ENCODE measurements at regions not wholly inside any gene's neighbourhood (a gene's known extent, or its start where the extent isn't known, plus 50 kb on each side); places are given as distances from the start of the nearest gene placed in this dataset.

- intact Hi-C loops (cut with DNase I) = no loop called here
- ATAC-seq (ENCODE audit: poor library complexity) (no peak), DNase-seq (no peak)
Measured at GRCh38 chr2:13905831-13906230, 726.7 kb upstream of the LRATD1 start.

- intact Hi-C loops (cut with DNase I) = no loop called here
- DNase-seq = no peak
- ATAC-seq (ENCODE audit: poor library complexity) = no peak
Measured at GRCh38 chr2:13916066-13916465, 716.5 kb upstream of the LRATD1 start.

GRCh38 chr2:13917958-13918357, 714.6 kb upstream of the LRATD1 start:
- intact Hi-C loops (cut with DNase I) = no loop called here

GRCh38 chr2:13919981-13920382, 712.5 kb upstream of the LRATD1 start:
- no peak for DNase-seq
- no peak for ATAC-seq (ENCODE audit: poor library complexity)
- intact Hi-C loops (cut with DNase I) = no loop called here

More at GRCh38 chr2:13917958-13918357, 714.6 kb upstream of the LRATD1 start:
- ATAC-seq (ENCODE audit: poor library complexity) (no peak), DNase-seq (no peak)

- DNase-seq (no peak), ATAC-seq (ENCODE audit: poor library complexity) (no peak)
- intact Hi-C loops (cut with DNase I) = no loop called here
Measured at GRCh38 chr2:13921245-13921644, 711.3 kb upstream of the LRATD1 start.

GRCh38 chr2:13923823-13924222, 708.7 kb upstream of the LRATD1 start:
- intact Hi-C loops (cut with DNase I) = no loop called here
- ATAC-seq (ENCODE audit: poor library complexity) = no peak

GRCh38 chr2:13942111-13942510, 690.4 kb upstream of the LRATD1 start:
- ATAC-seq (ENCODE audit: poor library complexity) (no peak), DNase-seq (no peak)
- intact Hi-C loops (cut with DNase I) = no loop called here

More at GRCh38 chr2:13923823-13924222, 708.7 kb upstream of the LRATD1 start:
- DNase-seq = no peak

GRCh38 chr2:13950761-13951160, 681.8 kb upstream of the LRATD1 start:
- ATAC-seq (ENCODE audit: poor library complexity) (no peak), DNase-seq (no peak)
- intact Hi-C loops (cut with DNase I) = no loop called here

- ATAC-seq (ENCODE audit: poor library complexity) = no peak
- intact Hi-C loops (cut with DNase I) = no loop called here
- no peak for DNase-seq
Measured at GRCh38 chr2:13968811-13969210, 663.7 kb upstream of the LRATD1 start.

GRCh38 chr2:13986119-13986720, 646.3 kb upstream of the LRATD1 start:
- DNase-seq (no peak), ATAC-seq (ENCODE audit: poor library complexity) (no peak)
- intact Hi-C loops (cut with DNase I) = no loop called here

GRCh38 chr2:13996527-13996926, 636.0 kb upstream of the LRATD1 start:
- intact Hi-C loops (cut with DNase I) = no loop called here
- no peak for ATAC-seq (ENCODE audit: poor library complexity)

GRCh38 chr2:14011190-14011589, 621.3 kb upstream of the LRATD1 start:
- ATAC-seq (ENCODE audit: poor library complexity) = no peak
- DNase-seq = no peak
- intact Hi-C loops (cut with DNase I) = no loop called here

More at GRCh38 chr2:13996527-13996926, 636.0 kb upstream of the LRATD1 start:
- DNase-seq = no peak

- intact Hi-C loops (cut with DNase I) = no loop called here
- DNase-seq = no peak
- ATAC-seq (ENCODE audit: poor library complexity) = no peak
Measured at GRCh38 chr2:14015113-14015630, 617.3 kb upstream of the LRATD1 start.

GRCh38 chr2:14016289-14016955, 616.1 kb upstream of the LRATD1 start:
- DNase-seq = no peak
- ATAC-seq (ENCODE audit: poor library complexity) = no peak
- intact Hi-C loops (cut with DNase I) = no loop called here

- intact Hi-C loops (cut with DNase I) = no loop called here
- no peak for DNase-seq
- no peak for ATAC-seq (ENCODE audit: poor library complexity)
Measured at GRCh38 chr2:14018620-14019019, 613.9 kb upstream of the LRATD1 start.

- intact Hi-C loops (cut with DNase I) = no loop called here
- ATAC-seq (ENCODE audit: poor library complexity) (no peak), DNase-seq (no peak)
Measured at GRCh38 chr2:14023558-14023957, 609.0 kb upstream of the LRATD1 start.

GRCh38 chr2:14039134-14039533, 593.4 kb upstream of the LRATD1 start:
- intact Hi-C loops (cut with DNase I) = no loop called here
- ATAC-seq (ENCODE audit: poor library complexity) (no peak), DNase-seq (no peak)

GRCh38 chr2:14047491-14047890, 585.0 kb upstream of the LRATD1 start:
- intact Hi-C loops (cut with DNase I) = no loop called here
- DNase-seq (no peak), ATAC-seq (ENCODE audit: poor library complexity) (no peak)

- intact Hi-C loops (cut with DNase I) = no loop called here
- ATAC-seq (ENCODE audit: poor library complexity) (no peak), DNase-seq (no peak)
Measured at GRCh38 chr2:14051401-14051800, 581.1 kb upstream of the LRATD1 start.

- DNase-seq = no peak
- no peak for ATAC-seq (ENCODE audit: poor library complexity)
- intact Hi-C loops (cut with DNase I) = no loop called here
Measured at GRCh38 chr2:14053105-14053504, 579.4 kb upstream of the LRATD1 start.
